BLaER1 treated with 17β-estradiol and CSF1 and Interleukin-3, amounts not matched to agents 10 nM and 100 nM (cell line): ENCODE measurements at regions not wholly inside any gene's neighbourhood (a gene's known extent, or its start where the extent isn't known, plus 50 kb on each side); places are given as distances from the start of the nearest gene placed in this dataset.
"Not testable (repeated sequence)": the region's sequence is repeated elsewhere in the genome, so short reads cannot be mapped to it uniquely, and the experiment has no call there.

Source experiments
- H3K27ac ChIP-seq, 11 experiments: shearing (Covaris generic); formaldehyde crosslinking; 2 replicates each; pipeline ENCODE4 v1.8.1; 2022
- H3K27me3 ChIP-seq, 11 experiments: shearing (Covaris generic); formaldehyde crosslinking; 2 replicates each; pipeline ENCODE4 v1.8.1; 2022
- H3K36me3 ChIP-seq, 11 experiments: shearing (Covaris generic); formaldehyde crosslinking; 2 replicates each; pipeline ENCODE4 v1.8.1; 2022
- H3K4me1 ChIP-seq, 10 experiments: shearing (Covaris generic); formaldehyde crosslinking; 2 replicates each; pipeline ENCODE4 v1.8.1; 2022
- H3K4me2 ChIP-seq, 11 experiments: shearing (Covaris generic); formaldehyde crosslinking; 2 replicates each; pipeline ENCODE4 v1.8.1; 2022
- H3K4me3 ChIP-seq, 10 experiments: shearing (Covaris generic); formaldehyde crosslinking; 2 replicates each; pipeline ENCODE4 v1.8.1; 2022
- H3K9ac ChIP-seq, 11 experiments: shearing (Covaris generic); formaldehyde crosslinking; 2 replicates each; pipeline ENCODE4 v1.8.1; 2022
- H3K9me3 ChIP-seq, 11 experiments: shearing (Covaris generic); formaldehyde crosslinking; replicated peaks in 1 of 11; 2 replicates each; pipeline ENCODE4 v1.8.1; 2022
- H4K20me1 ChIP-seq, 11 experiments: shearing (Covaris generic); formaldehyde crosslinking; 2 replicates each; pipeline ENCODE4 v1.8.1; 2022
- Cebpa-rat ChIP-seq, 11 experiments: shearing (Covaris generic); IDR thresholded peaks; 2 replicates each; pipeline ENCODE4 v1.8.1; 2022

DNA sequence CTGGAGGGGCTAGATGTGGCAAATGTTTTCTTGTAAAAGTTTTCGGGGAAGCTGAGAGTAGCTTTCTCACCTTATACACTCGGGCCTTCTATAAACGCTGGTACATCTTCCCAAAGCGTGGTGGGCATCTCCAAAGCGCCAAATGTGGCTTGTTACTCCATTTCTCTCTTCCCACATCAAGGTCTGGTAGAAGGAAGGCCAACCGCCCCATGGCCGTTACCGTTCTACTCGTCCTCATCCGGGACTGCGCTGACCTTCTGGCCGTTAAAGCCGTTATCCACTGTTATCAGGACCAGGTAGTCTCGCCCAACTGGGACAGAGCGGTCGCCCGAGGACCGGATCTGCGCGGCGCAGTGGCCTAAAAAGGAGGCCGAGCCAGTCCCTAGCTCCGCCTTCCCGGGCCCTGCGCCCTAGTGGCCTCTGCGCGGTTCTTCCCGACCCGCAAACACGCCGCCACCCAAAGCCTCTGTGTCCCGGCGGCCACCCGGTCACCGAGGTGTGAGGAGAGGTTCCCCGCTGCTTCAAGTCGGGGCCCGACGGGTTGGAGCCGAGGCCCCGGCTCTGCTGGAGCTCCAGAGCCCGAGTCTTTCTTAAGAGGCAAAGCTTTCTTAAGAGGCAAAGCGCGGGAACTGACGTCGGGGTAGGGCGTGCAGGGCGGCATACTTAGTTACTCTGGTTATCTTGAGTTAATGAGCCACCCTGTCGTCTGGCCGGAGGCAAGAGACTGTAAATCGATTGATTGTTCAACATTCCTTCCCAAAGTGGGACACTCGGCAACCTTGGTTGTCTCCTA lies 90.5 kb downstream of the GPX5 start:
- Histone ChIP-seq H3K27me3 (peaks cover 0 to 4% (median 0%) of the 10 kb centered on the region in 11 experiments; a peak in 1 of 22 replicates), H3K9me3 (peaks cover 7 to 26% (median 19%) of the 10 kb centered on the region in 11 experiments; a peak in 16 of 22 replicates), H3K4me2 (no peak overlapping the region), H3K4me3 (no peak overlapping the region), H3K9ac (no peak overlapping the region), H3K36me3 (no peaks in the 10 kb centered on the region), H4K20me1 (no peaks in the 10 kb centered on the region), H3K4me1 (peaks cover 0 to 16% (median 8%) of the 10 kb centered on the region in 10 experiments; a peak in 12 of 20 replicates), H3K27ac (no peak overlapping the region)
- TF ChIP-seq Cebpa-rat (IDR thresholded peaks at IDR 0.05): no peak

DNA sequence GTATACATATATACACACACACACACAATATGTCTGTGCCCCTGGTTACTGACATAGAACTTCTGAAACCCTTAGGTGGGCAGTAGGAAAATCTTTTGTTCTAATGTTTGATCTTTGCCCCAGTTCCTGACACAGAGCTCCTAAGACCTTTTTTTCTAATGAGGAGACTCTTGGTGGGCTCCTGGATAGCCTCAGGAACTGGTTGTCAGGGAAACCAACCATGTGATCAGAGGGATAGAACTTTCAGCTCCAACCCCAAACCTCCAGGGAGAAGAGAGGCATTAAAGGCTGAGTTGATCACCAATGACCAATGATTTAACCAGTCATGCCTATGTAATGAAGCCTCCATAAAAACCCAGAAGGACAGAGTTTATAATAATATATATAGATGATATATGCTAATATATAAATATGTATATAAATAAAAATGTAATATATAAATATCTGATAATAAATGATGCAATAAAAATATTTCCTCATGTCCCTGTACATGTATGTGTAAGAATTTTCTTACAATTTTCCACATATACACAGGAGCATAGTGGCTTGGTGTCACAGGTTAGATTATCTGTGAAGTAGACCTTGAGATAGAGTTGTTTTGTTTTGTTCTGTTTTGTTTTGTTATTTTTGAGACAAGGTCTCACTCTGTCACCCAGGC lies 93.3 kb downstream of the GPX5 start:
- no peaks in the 10 kb centered on the region for H3K36me3 ChIP-seq
- no peak overlapping the region for H3K9ac ChIP-seq
- H3K9me3 ChIP-seq: peaks cover 9 to 33% (median 24%) of the 10 kb centered on the region in 11 experiments; a peak in 18 of 22 replicates
- no peak overlapping the region for H3K4me3 ChIP-seq
- peaks cover 0 to 5% (median 0%) of the 10 kb centered on the region in 11 experiments; a peak in 1 of 22 replicates for H3K27me3 ChIP-seq
- peak overlapping the region in 7 of 11 experiments; percentile 8 to 62 (median 51); a peak in 12 of 22 replicates for H3K4me2 ChIP-seq
- peaks cover 0 to 16% (median 8%) of the 10 kb centered on the region in 10 experiments; a peak in 12 of 20 replicates for H3K4me1 ChIP-seq
- H4K20me1 ChIP-seq: no peaks in the 10 kb centered on the region
- H3K27ac ChIP-seq: no peak overlapping the region
- no peak for TF ChIP-seq Cebpa-rat (IDR thresholded peaks at IDR 0.05)

GRCh38 chr6:28621268-28621667 lies 95.6 kb downstream of the GPX5 start:
- not testable (repeated sequence) for H3K36me3 ChIP-seq, H3K27me3 ChIP-seq, H3K9ac ChIP-seq, H4K20me1 ChIP-seq, H3K4me2 ChIP-seq, H3K4me3 ChIP-seq, H3K27ac ChIP-seq
- Histone ChIP-seq H3K4me1 (peaks cover 0 to 16% (median 8%) of the 10 kb centered on the region in 10 experiments; a peak in 12 of 20 replicates), H3K9me3 (peaks cover 5 to 28% (median 17%) of the 10 kb centered on the region in 11 experiments; a peak in 18 of 22 replicates)

- peaks cover 0 to 23% (median 15%) of the 10 kb centered on the region in 11 experiments; a peak in 15 of 22 replicates for H3K9me3 ChIP-seq
- H3K27me3 ChIP-seq, H3K4me3 ChIP-seq, H4K20me1 ChIP-seq, H3K36me3 ChIP-seq, H3K4me2 ChIP-seq, H3K9ac ChIP-seq, H3K27ac ChIP-seq: not testable (repeated sequence)
- peaks cover 0 to 13% (median 8%) of the 10 kb centered on the region in 10 experiments; a peak in 12 of 20 replicates for H3K4me1 ChIP-seq
These were observed 97.6 kb downstream of the GPX5 start for GRCh38 chr6:28623242-28623641.

- H3K27ac ChIP-seq, H4K20me1 ChIP-seq, H3K4me1 ChIP-seq, H3K9ac ChIP-seq, H3K36me3 ChIP-seq, H3K4me3 ChIP-seq, H3K4me2 ChIP-seq, H3K9me3 ChIP-seq, H3K27me3 ChIP-seq: not testable (repeated sequence)
These were observed 100.7 kb downstream of the GPX5 start for GRCh38 chr6:28626386-28626785.

GRCh38 chr6:28632326-28632851 lies 106.7 kb downstream of the GPX5 start:
- no peaks in the 10 kb centered on the region; a peak in 1 of 22 replicates for H4K20me1 ChIP-seq
- H3K4me3 ChIP-seq: no peak overlapping the region
- H3K27ac ChIP-seq: no peak overlapping the region

DNA sequence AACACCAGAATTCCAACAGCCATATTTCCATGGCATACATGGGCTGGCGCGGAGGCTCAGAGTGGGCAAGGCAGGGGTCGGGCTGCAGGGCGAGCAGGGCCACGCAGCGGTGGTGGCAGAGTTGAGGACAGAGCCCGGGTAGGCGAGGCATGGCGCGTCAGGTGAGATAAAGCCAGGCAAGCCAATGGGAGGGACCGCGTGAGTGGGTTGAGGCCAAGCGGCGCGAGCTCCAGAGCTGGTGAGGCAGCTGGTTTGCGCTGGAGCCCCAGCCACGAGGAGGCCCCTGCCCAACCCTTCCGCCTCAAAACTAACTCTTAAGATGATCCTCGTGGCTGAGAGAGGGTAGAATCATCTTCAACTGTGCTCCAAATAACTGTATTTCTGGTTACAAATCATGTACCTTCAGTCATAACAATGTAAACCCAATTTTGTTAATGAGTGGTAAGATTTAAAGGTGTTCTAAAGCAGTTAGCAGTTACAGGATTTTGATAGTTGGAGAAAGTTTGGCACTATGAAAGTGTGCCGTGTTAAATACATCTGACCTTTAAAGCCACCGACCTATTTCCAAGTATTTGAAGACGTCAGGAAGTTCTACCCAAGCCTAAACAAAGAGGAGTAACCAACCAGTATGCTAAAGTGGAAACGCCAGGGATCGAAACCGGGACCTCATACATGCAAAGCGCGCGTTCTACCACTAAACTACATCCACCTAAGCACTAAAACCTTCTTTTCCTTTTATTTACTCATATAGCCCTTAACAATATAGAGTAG lies 107.9 kb downstream of the GPX5 start:
- Histone ChIP-seq H3K27ac (no peak overlapping the region), H3K36me3 (0 out of 22 replicates have a peak, but pooled peaks cover 0 to 3% (median 0%) of the 10 kb centered on the region in 11 experiments), H3K4me2 (no peak overlapping the region), H3K4me1 (peaks cover 0 to 10% (median 7%) of the 10 kb centered on the region in 10 experiments; a peak in 7 of 20 replicates), H3K27me3 (peaks cover 47 to 60% (median 52%) of the 10 kb centered on the region in 11 experiments), H4K20me1 (no peaks in the 10 kb centered on the region; a peak in 1 of 22 replicates), H3K9me3 (peaks cover 10 to 39% (median 28%) of the 10 kb centered on the region in 11 experiments; a peak in 21 of 22 replicates), H3K9ac (no peak overlapping the region), H3K4me3 (no peak overlapping the region)
- no peak for TF ChIP-seq Cebpa-rat (IDR thresholded peaks at IDR 0.05)

More at GRCh38 chr6:28632326-28632851, 106.7 kb downstream of the GPX5 start:
- Histone ChIP-seq H3K36me3 (0 out of 22 replicates have a peak, but pooled peaks cover 0 to 3% (median 0%) of the 10 kb centered on the region in 11 experiments), H3K9me3 (peaks cover 10 to 39% (median 28%) of the 10 kb centered on the region in 11 experiments; a peak in 21 of 22 replicates), H3K4me2 (no peak overlapping the region), H3K9ac (no peak overlapping the region), H3K27me3 (peaks cover 42 to 52% (median 44%) of the 10 kb centered on the region in 11 experiments), H3K4me1 (peaks cover 0 to 10% (median 7%) of the 10 kb centered on the region in 10 experiments; a peak in 7 of 20 replicates)
- no peak for TF ChIP-seq Cebpa-rat (IDR thresholded peaks at IDR 0.05)

DNA sequence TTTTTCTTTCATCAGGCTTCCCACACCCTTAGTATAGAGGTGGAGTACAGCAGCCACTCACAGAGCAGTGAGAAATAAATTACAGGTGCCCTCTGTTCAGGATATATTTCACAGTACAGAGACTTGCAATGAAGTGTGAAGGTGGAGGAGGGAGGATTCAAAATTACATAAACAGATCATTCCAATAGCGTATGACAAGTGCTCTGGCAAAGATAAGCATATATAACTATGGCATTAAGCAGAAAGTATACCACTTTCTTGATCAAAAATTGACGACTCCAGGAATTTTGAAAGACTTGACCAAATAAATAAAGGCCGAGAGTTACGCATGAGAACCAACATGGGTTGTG lies 108.7 kb downstream of the GPX5 start:
- Histone ChIP-seq H3K9me3 (peaks cover 14 to 39% (median 28%) of the 10 kb centered on the region in 11 experiments; a peak in 21 of 22 replicates), H3K4me3 (peak overlapping the region in 9 of 10 experiments; percentile 15 to 58 (median 33); a peak in 13 of 20 replicates), H3K9ac (no peak overlapping the region), H3K27me3 (peaks cover 47 to 60% (median 52%) of the 10 kb centered on the region in 11 experiments), H4K20me1 (no peaks in the 10 kb centered on the region; a peak in 1 of 22 replicates), H3K36me3 (0 out of 22 replicates have a peak, but pooled peaks cover 0 to 3% (median 0%) of the 10 kb centered on the region in 11 experiments), H3K27ac (no peak overlapping the region), H3K4me2 (peak overlapping the region; percentile 6 to 64 (median 37)), H3K4me1 (peaks cover 0 to 10% (median 7%) of the 10 kb centered on the region in 10 experiments; a peak in 7 of 20 replicates)
- TF ChIP-seq Cebpa-rat (IDR thresholded peaks at IDR 0.05): no peak
